Tongue (tissue), 1 donor: ENCODE measurements at regions not wholly inside any gene's neighbourhood (a gene's known extent, or its start where the extent isn't known, plus 50 kb on each side); places are given as distances from the start of the nearest gene placed in this dataset.
"Not testable (repeated sequence)": the region's sequence is repeated elsewhere in the genome, so short reads cannot be mapped to it uniquely, and the experiment has no call there.

Source experiments
- DNase-seq: peaks from one replicate; pipeline ENCODE4 v3.0.0-alpha.2; 2015

DNA sequence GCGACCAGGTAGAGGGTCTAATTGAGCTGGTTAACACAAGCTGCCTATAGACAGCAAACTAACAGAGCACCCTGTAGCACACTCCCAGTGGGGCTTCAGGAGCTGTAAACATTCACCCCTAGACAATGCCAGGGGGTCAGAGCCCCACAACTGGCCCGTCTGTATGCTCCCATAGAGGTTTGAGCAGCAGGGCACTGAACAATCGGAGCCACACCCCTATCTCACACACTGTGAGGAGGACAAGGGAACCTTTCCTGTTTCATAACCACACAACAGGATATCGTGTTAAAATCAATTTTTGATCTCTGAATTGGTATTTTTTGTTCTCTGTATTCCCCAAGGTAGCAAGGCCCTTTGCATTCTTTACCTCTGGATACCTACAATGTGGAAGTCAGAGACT, 266.1 kb downstream of the SPRY2 start:
- no peak for DNase-seq

DNA sequence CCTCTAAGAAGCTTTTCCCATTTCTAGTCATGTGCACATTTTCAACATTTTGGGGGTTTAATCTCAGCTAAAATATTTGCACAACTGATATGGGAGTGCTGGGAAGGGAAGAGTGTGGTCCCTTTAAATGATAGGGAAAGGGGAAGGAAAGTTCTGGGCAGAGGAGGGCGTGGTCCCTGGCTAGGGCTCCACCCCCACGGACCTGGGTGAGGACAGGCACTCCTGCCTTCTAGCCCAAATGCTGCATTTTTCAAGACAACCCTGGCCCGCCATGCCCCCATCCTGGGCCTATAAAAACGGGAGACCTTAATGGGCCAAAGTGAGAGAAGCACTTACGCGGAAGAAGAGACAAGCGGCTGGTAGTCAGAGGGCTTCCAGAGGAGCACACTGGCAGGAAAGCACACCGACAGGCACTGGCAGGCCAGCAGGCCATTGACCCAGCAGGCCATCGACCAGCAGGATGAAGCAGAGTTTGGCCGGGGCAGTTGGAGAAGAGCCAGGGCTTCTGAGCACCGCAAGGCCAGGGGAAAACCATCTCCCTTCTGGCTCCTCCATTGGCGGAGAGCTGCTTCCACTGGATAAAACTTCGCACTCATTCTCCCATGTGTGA, 266.7 kb downstream of the SPRY2 start:
- no peak for DNase-seq

DNA sequence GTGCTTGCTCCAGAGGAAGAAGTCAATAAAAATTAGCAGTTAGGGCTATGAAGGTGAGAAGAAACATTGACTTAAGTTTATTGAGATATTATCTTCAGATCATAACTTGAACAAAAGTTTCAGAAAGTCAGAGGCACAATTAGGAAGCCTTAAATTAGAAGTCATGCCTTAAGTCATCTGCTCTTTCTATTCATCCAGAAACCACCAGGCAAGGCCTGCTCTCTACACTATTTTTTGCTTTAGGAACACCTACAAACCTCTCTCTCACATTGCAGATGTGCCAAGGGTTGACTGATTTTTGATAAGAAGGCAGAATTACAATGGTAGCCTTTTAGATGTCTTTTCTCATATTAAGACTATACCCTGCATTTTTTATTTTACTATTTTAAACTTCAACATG, 268.7 kb downstream of the SPRY2 start:
- DNase-seq = no peak

DNA sequence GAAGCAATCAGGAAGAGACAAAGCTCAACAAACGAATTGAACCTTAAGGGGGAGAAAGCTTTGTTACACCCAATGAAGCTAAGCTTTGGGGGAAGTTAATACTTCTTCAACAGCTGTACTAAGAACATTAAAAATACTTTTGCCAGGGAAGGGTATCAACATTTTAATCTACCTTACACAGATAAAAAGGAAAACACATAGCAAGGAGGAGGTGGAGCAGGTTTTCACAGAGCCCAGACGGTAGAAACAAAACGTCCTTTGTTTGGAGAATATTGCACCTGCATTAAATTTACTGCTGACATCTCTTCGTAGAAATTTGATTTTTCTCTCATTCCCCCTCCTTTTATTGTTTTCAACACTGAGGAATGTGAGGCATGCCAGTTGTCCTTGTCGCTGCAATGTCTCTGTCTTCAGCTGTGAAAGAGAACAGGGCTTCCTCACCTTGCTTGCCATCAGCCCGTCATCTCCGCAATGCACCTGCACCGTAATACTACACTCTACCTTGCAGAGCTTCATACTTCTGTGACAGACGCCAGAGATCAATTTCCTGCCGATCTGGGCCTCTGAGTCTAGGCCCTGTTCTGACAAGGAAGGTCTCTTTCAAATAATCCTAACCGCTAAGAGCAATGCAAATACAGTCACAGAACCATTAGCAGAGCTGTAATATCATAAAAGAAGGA, 270.8 kb downstream of the SPRY2 start:
- DNase-seq = no peak

DNA sequence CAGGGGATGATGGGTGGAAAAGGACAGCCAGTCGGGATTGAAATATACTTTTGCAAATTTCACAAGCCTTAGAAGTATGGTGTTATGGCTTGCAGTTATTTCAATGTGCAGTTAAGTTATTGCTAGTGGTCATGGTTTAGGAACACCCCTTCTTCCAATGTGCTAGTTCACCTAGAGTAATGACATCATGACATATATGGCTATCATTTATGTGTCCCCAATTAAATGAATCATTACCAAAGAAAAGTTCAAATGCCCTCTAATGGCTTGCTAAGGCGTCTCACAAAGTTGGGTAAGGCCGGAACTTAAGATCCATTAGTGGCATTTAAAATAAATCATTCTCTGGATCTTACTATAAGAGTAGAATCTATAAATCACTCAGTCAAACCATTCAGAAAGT, 271.6 kb downstream of the SPRY2 start:
- DNase-seq = no peak

DNA sequence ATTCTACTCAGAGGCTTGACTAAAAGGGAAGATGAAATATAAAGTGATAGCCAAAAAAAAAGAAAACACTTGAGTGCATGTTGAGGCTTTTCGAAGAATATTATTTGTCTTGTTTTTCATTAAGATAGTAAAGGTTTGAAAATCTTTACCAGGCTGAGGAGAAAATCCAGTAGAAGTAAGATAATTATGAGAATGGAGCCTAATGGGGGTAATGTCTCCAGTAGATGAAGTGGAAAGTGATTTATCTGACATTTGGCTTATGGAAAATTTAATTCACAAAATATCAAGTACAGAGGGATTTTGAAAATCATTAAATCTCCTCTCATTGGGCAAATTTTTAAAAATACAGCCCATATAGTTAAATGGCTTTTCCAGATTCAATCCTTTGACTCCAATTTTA, 274.9 kb downstream of the SPRY2 start:
- no peak for DNase-seq

DNA sequence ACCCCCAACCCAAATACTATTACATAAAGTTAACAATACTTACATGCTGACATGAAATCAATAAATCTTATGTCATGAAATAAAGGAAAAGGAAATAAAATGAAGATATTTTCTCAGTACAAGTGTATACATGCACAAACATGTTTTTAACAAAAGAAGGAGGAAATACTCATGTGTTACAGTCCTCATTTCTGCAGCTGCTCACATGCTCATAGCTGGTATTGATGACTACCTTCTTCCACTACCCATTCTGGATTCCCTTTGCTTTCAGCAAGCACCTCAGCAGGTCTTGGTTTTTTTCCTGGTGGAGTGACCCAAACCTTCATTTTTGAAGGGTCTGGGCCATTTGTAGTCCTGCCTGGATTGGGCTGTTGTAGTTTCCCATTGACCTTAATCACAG, 278.5 kb downstream of the SPRY2 start:
- not testable (repeated sequence) for DNase-seq

DNA sequence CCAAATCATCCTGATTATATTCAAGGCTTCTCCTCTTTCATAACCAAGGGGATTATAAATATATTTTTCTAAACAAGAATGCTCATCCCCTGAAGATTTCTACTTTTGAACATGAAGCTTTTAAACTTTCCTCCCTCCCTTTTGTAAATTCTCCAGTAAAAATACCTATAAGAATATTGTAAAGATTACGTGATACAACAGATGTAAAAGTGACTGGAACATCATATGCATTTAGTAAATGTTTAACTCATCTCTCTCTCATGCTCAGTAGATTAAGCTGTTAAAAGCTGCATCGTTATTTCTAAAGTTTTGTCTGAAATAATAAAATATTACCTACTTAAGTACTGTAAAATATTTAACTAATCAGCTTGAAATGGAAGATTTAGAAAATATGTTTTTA, 281.1 kb downstream of the SPRY2 start:
- no peak for DNase-seq

DNA sequence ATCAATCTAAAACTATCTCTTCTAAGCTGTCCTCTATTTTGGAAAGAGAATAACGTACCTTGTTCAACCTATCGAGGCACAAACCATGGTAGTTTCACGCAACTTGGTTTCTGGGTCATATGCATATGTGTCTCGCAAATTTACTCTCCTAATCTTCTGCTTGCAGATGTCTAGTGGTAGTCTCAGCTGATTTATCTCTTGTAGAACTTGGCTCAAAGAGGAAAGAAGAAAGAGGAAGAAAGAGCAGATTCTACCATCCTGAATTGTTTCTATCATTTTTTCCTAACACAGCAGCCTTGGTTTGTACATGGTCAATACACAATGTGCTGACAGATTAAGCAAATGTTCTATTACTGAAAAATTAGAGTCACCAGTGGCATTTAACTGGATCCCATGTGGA, 282.3 kb downstream of the SPRY2 start:
- DNase-seq = no peak

DNA sequence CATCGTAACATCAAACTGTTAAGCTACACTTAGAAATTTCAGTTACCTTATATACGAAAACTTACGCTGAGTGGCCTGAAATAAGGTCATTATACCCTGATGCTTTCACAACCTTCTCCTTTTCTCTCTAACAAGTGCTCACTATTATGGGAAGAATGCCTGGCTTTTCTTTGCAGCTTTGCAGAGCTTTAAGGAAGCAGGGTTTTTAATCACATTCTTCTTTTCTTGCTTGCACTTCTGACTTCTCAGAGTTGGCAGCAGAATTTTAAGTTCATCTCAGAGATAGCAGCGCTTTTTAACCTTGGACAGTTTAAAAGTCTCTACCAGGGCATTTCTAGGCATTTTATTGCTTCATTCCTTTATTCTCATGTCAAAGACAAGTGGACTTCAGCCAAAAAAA, 285.1 kb downstream of the SPRY2 start:
- no peak for DNase-seq

DNA sequence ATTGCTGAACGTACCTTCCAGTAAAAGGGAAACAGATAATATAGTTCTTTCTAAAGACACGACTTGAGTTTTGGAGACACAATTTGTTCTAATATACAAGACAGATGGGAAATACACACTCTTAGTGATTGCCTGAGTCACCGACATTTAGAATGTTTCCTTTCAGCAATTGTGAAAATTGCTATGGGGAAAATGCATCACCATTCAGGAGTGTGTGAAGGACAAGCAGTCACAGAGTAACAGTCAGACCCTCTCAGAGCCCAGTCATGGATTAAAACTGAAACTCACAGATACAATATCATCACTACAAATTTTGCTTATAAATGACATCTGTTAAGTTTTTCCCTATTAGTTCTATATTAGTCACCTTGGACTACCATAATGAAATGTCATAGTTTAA, 286.1 kb downstream of the SPRY2 start:
- no peak for DNase-seq

DNA sequence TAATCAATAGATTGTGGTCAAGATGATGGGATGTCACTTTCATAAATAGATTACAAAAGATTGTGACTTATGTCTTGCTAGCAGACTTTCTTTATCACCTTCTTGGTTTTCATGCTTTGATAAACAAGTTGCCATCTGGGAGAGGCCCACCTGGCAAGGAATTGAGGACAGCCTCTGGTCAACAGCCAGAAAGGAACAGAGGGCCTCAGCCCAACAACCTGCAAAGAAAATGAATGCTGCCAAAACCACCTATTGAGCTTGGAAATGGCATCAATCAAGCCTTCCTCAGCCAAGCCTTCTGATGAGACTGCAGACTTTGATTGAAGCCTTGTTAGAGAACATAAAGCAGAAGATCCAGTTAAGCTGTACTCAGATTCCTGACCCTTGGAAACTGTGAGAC, 288.6 kb downstream of the SPRY2 start:
- DNase-seq = no peak

DNA sequence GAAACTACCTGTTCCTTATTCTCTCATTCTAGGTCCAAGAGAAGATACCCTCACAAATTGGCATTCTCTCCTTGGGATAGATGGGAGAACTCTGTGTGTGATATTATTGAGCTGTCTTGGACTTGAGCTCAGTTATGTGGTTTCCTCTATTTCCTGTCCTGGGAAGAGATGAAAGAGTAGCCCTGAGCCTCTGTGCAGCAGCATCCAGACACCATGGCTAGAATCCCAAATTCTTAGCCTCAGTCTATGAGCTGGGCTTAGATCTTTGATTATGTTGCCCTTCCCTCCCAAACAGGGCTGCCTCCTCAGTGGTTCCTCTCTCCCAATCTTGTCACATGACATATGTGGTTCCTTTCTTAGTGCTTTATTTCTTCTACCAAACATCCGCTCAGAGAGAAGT, 290.7 kb downstream of the SPRY2 start:
- no peak for DNase-seq

DNA sequence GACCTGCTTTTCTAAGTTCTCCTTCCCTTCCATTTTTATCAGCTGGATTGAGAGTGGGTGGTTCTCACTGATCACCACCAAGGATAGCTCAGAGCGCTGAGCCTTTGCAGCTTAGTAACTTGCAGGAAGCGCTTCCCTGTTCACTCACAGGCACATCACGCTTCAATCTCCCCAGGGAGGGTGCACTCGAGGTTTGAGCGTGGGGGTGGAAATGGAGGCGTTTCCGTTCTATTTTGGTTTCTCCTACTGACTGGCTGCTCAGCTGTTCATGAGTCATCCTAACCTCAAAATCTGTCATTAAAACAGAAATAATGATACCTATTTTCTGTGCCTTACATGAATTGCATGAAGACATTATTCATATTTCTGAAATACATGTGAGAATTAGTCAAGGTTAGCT, 292.1 kb downstream of the SPRY2 start:
- DNase-seq = peak; percentile 85

DNA sequence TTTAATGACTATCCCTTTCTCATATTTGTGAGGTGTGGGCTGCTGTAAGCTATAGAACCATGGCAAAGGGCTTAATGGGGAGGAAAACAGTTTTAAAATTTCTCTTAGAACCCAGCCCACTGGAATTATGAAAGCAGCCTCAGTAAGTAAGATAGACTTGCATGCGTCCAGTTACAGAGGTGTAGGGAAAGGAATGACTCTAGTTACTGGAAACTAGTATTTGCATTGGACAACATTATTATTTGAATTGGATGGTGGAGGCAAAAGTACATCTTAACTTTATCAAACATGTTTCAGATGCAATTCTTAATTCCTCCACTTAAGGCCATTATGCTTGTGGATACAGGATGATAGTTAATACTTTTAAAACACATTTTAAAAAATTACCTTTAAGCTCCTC, 292.9 kb downstream of the SPRY2 start:
- DNase-seq = peak; percentile 16

DNA sequence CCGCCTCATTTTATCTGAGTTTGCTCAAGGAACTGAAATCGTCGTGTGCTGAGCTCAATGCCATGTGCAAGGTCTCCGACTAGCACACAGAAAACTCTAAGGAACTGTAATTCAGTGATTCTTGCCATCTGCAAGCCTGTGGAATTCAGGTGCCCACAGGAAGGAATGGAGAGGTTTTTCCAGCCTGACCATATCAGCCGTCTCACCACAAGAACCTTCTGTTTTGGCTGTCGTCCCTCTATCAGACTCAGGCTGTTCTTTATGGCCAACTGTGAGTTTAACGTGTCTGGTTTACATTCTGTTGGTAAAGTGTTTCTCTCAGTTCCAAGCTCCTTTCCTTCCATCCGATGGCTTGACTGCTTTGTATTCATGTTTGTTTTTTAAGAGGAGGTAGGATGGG, 293.5 kb downstream of the SPRY2 start:
- DNase-seq = peak; percentile 19

DNA sequence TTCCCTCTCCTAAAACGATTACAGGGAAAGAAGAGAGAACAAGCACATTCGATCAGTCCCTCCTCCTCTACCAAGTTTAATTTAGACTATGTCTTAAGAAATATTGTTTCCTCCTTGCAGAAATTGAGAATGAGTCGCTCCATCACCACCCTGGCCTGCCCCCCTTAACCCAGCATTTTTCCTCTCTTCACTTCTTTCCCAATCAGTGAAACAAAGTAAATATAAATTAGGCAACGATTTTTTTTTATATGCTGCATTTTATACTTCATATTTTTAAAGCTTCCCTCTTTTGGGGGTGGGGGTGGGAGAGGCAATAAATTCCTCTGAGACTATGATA, 300.0 kb downstream of the SPRY2 start:
- DNase-seq = no peak

DNA sequence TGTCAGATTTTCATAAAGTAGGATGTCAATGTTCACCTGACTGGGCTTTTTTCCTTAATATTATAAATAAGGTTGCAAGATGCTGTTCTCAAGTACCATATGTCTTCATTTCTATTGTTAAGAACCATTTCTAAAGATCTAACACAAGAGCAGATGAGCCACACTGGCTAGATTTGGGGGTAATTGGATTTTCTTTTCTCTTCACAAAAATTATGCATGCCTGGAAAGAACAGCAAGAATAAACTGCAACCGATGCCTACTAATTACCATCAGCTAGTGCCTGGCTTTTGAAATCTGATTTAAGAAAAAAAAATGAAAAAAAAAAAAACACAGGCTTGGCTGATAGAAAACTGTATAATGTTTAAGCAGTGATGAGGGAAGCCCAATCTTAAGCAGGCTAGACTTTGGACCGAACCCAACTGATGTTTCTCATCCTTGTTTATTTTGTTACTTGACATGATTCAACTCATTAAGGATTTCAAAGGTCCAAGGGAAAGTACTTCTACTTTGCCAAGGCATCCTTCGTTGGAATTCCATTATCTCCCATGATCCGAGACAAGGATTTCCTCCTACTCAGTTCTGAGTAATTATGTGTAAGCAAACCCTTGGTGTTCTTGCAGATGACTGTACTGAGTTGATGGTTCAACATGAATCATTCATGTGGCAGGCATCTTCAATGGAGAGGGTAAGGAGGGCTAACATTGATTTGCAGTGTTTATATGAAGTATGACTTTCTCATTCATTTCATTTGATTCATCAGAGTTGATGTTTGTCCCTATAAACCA, 300.5 kb downstream of the SPRY2 start:
- peak; percentile 37 for DNase-seq

DNA sequence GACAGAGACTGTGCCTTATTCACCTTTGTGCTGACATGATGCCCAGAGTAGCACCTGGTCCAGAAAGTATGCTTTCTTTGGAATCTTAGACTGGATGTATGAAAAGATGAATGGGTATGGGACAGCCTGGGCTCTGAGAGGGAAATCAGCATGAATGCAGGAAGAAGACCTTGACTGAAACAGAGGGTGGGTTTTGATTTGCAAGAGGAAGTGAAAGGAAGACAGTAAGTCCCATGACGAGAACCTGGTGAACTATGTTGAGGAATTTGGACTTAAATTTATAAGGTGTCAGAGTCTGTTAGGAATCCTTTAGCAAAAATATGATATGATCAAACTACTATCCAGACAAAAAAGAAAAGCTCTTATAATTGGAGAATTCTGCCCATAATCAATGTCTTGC, 301.9 kb downstream of the SPRY2 start:
- no peak for DNase-seq

DNA sequence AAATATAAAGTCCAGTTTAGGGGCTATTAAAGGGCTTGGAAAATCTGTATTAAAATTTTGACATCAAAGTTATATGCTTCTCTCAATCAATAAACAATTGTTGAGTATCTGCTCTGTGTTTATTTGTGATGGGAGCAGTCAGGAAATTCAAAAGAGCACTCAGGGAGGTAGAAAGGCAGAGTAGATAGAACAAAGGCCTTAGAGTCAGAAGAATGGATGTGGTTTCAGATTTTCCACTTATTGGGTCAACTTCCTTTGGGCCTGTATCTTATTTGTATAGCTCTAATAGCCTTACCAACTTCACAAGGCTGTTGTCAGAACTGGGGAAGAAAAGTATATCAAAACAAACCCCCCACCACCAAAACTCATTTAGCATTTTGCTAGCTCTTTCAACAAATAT, 302.6 kb downstream of the SPRY2 start:
- no peak for DNase-seq

DNA sequence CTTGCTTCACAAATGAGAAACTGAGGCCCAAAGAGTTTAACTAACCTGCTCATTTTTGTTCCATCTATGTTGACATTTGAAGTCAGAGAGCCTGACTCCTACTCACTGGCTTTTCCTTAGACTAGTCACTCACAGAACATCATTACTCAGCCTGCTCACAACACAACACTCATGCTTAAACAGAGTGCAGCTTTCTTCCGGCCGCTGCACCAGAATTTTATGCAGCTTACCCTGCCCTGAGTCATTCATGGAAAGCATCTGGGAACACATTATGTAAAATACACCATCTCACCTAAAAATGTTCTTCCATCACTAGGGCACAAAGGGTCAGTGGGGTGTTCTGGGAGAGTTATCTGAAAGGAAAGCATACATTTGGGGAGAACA, 303.4 kb downstream of the SPRY2 start:
- no peak for DNase-seq

DNA sequence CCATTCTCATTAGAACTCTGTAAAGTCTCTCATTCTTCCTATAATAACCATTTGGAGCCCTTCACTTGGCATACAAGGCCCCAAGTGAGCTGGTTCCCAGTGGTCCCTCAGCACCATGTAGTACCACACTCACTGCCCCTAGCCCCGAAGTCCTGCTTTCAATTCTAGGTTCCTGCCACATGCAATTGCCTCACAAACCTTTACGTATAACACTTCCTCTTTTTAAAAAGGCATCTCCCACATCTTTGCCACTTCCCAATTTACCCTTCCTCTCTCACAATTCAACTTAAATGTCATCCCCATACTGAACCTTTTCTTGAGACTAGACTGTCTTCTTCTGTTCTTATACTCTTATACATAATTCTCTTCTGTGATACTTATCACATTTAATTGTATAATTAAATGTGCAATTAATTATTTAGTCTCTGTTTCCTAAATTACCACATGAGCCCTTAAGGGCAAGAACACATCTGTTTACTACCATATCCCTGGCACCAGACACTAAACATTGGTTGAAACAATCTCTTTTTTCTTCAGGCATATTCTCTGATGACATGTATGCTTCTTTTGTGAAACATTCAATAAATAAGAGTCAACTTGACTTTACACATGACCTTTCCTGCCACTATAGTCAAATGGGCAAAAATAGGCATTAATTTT, 304.0 kb downstream of the SPRY2 start:
- DNase-seq = no peak

DNA sequence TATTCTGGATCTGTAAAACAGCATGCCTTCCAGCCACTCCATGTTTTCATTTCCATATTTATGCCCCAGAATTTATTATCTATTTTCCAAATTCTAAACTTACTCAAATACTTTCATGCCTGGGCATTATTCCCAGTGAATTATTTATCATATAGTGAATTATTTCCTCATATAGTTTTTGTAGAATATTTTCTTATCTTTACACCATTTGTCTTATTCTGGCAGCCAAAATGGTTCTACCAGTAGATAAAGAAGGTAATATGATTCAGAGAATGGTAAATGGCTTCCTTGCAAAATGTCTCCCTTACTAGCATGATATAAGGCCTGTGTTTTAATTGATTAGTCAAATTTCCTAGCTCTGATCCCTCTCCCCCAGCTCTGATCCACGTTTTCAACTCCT, 305.8 kb downstream of the SPRY2 start:
- DNase-seq = no peak

DNA sequence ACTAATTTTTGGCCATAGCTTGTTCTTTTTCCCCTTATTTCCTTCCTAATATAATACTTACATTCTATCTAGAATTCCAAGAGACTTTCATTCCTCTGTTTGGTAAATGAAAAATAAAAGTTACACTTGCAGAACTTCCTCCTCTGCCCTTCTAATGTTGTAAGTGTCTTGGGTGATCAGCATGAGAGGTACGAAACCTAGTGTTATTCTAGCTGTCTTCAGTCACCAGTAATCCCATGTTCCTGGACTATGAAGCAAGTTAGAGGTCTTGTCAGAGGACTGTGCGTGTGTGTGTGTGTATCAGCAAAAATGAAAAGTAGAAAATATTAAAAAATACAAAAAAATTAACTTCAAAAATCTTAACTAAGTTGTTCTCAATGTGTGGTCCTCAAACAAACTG, 307.0 kb downstream of the SPRY2 start:
- no peak for DNase-seq
